ENCODE measurements at regions not wholly inside any gene's neighbourhood (a gene's known extent, or its start where the extent isn't known, plus 50 kb on each side); places are given as distances from the start of the nearest gene placed in this dataset.

- TF ChIP-seq FOXP4 (CRISPR knock-in tag; IDR thresholded peaks at IDR 0.05): no peak
- TF ChIP-seq, protein P1, sequence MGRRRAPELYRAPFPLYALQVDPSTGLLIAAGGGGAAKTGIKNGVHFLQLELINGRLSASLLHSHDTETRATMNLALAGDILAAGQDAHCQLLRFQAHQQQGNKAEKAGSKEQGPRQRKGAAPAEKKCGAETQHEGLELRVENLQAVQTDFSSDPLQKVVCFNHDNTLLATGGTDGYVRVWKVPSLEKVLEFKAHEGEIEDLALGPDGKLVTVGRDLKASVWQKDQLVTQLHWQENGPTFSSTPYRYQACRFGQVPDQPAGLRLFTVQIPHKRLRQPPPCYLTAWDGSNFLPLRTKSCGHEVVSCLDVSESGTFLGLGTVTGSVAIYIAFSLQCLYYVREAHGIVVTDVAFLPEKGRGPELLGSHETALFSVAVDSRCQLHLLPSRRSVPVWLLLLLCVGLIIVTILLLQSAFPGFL (CRISPR knock-in tag; IDR thresholded peaks at IDR 0.05; ENCODE audit: borderline replicate concordance): no peak
- TF ChIP-seq, protein P2, sequence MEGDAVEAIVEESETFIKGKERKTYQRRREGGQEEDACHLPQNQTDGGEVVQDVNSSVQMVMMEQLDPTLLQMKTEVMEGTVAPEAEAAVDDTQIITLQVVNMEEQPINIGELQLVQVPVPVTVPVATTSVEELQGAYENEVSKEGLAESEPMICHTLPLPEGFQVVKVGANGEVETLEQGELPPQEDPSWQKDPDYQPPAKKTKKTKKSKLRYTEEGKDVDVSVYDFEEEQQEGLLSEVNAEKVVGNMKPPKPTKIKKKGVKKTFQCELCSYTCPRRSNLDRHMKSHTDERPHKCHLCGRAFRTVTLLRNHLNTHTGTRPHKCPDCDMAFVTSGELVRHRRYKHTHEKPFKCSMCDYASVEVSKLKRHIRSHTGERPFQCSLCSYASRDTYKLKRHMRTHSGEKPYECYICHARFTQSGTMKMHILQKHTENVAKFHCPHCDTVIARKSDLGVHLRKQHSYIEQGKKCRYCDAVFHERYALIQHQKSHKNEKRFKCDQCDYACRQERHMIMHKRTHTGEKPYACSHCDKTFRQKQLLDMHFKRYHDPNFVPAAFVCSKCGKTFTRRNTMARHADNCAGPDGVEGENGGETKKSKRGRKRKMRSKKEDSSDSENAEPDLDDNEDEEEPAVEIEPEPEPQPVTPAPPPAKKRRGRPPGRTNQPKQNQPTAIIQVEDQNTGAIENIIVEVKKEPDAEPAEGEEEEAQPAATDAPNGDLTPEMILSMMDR (IDR thresholded peaks at IDR 0.05): no peak
- TF ChIP-seq FOXP1 (CRISPR knock-in tag; IDR thresholded peaks at IDR 0.05; ENCODE audit: borderline replicate concordance): no peak
- TF ChIP-seq, protein P3, sequence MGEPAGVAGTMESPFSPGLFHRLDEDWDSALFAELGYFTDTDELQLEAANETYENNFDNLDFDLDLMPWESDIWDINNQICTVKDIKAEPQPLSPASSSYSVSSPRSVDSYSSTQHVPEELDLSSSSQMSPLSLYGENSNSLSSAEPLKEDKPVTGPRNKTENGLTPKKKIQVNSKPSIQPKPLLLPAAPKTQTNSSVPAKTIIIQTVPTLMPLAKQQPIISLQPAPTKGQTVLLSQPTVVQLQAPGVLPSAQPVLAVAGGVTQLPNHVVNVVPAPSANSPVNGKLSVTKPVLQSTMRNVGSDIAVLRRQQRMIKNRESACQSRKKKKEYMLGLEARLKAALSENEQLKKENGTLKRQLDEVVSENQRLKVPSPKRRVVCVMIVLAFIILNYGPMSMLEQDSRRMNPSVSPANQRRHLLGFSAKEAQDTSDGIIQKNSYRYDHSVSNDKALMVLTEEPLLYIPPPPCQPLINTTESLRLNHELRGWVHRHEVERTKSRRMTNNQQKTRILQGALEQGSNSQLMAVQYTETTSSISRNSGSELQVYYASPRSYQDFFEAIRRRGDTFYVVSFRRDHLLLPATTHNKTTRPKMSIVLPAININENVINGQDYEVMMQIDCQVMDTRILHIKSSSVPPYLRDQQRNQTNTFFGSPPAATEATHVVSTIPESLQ (CRISPR knock-in tag; IDR thresholded peaks at IDR 0.05): no peak
- no peak for TF ChIP-seq PRRX2 (CRISPR knock-in tag; IDR thresholded peaks at IDR 0.05)
- no peak for TF ChIP-seq GRHL2 (CRISPR knock-in tag; IDR thresholded peaks at IDR 0.05; ENCODE audit: insufficient replicate concordance, severe bottlenecking)
These were observed 315.4 kb downstream of the SAMD5 start for GRCh38 chr6:147823936-147824335.
